Ovary (tissue), 7 donors: ENCODE measurements at regions not wholly inside any gene's neighbourhood (a gene's known extent, or its start where the extent isn't known, plus 50 kb on each side); places are given as distances from the start of the nearest gene placed in this dataset.

Experiments
- DNase-seq, 5 donors: peaks; one replicate each; pipeline ENCODE4 v3.0.0-alpha.2; 2019 to 2020
- H3K27ac ChIP-seq, 2 donors: fragments of 200-600 bp; one replicate each; pipeline versions ENCODE4 v1.5.1 to v1.8.0; 2019 to 2022
- H3K27me3 ChIP-seq: fragments of 200-600 bp; one replicate; pipeline ENCODE4 v1.8.0; 2022
- H3K36me3 ChIP-seq: fragments of 200-600 bp; sonication (generic); one replicate; pipeline ENCODE4 v1.5.1; 2019
- H3K4me1 ChIP-seq: one replicate; pipeline ENCODE4 v1.8.1; 2013; ENCODE audit warnings: mild to moderate bottlenecking, moderate library complexity; ENCODE audit not compliant: insufficient read depth
- H3K4me3 ChIP-seq: fragments of 200-600 bp; sonication (generic); one replicate; pipeline ENCODE4 v1.5.1; 2017
- H3K9me3 ChIP-seq, 2 donors: fragments of 200-600 bp in 1 of 2; sonication (generic) in 1 of 2; one replicate each; pipeline versions ENCODE4 v1.5.1 to v1.8.1; 2013 to 2019; ENCODE audit warnings: mild to moderate bottlenecking in 1 of 2, moderate library complexity in 1 of 2
- EP300 ChIP-seq: sonication (generic); formaldehyde crosslinking; IDR thresholded peaks from one replicate; pipeline ENCODE4 v1.6.1; 2017; ENCODE audit warnings: antibody characterized with exemption
- POLR2A ChIP-seq: fragments of 450-650 bp; IDR thresholded peaks from one replicate; pipeline ENCODE4 v1.6.1; 2017; ENCODE audit warnings: antibody characterized with exemption, mild to moderate bottlenecking, moderate library complexity
- WGBS, 3 donors: extraction: QIAGEN DNeasy Blood & Tissue Kit in 1 of 3; methylation state at CpG; one replicate each; pipeline versions ENCODE4 v1.1.5 to v1.1.7; 2013 to 2017; 5-methylcytosine and 5-hydroxymethylcytosine counted together
- intact Hi-C, 4 donors: fragments of 100-400 bp; cut with DNase I; formaldehyde crosslinking; loops; one replicate each; pipeline versions ENCODE4 v1.11.0 to v1.15.1; 2022 to 2023
- TF ChIP-seq, protein P1 (sequence below), 3 donors: fragments of 450-650 bp in 2 of 3; fragments of 200-600 bp in 1 of 3; IDR thresholded peaks; one replicate each; pipeline versions ENCODE4 v1.5.1 to v1.8.0; 2016 to 2022; ENCODE audit warnings: antibody characterized with exemption in 3 of 3, mild to moderate bottlenecking in 1 of 3
- donor health status: DM: no; HTN: no; CAD: no; lungs with moderate emphysema.
- donor health status: DM: no; HTN: no; CAD: no.
- donor health status: Bipolar disorder and iron deficiency.
- donor health status: DM: no; HTN: no; CAD: no.
- donor health status: DM: yes; HTN: yes; CAD: no.

DNA sequence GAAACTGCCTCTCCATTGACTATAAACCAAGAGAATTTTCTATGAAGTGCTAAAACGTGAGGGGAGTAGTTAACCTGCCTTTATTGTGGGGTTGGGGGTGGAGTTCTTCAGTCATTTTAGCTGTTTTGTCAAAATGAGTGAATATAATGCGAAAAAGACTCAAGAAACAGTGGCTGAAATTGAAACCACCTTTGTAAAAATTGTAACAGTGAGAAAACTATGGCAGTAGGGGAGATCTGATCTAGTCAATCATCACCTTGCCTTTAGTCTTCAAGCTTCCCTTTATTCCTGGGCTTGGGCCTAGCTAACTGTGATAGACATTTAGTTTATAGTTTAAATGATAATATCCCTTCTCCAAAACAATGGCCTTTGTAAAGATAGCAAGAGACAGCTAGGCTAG lies 1927.3 kb downstream of the STIM2 start:
- no peak for DNase-seq
- intact Hi-C loops: no loop called here
- Histone ChIP-seq H3K4me1 (no peaks in the 10 kb centered on the region), H3K27ac (no peak overlapping the region), H3K9me3 (no peaks in the 10 kb centered on the region), H3K36me3 (no peaks in the 10 kb centered on the region), H3K27me3 (no peaks in the 10 kb centered on the region), H3K4me3 (no peak overlapping the region)
- no peak for TF ChIP-seq POLR2A
- TF ChIP-seq, protein P1, sequence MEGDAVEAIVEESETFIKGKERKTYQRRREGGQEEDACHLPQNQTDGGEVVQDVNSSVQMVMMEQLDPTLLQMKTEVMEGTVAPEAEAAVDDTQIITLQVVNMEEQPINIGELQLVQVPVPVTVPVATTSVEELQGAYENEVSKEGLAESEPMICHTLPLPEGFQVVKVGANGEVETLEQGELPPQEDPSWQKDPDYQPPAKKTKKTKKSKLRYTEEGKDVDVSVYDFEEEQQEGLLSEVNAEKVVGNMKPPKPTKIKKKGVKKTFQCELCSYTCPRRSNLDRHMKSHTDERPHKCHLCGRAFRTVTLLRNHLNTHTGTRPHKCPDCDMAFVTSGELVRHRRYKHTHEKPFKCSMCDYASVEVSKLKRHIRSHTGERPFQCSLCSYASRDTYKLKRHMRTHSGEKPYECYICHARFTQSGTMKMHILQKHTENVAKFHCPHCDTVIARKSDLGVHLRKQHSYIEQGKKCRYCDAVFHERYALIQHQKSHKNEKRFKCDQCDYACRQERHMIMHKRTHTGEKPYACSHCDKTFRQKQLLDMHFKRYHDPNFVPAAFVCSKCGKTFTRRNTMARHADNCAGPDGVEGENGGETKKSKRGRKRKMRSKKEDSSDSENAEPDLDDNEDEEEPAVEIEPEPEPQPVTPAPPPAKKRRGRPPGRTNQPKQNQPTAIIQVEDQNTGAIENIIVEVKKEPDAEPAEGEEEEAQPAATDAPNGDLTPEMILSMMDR (IDR thresholded peaks at IDR 0.05): no peak
- TF ChIP-seq EP300: no peak
- WGBS, 3 donors: 68 to 78% (median 74%) methylated on average over 2 of the region's 2 CpGs

DNA sequence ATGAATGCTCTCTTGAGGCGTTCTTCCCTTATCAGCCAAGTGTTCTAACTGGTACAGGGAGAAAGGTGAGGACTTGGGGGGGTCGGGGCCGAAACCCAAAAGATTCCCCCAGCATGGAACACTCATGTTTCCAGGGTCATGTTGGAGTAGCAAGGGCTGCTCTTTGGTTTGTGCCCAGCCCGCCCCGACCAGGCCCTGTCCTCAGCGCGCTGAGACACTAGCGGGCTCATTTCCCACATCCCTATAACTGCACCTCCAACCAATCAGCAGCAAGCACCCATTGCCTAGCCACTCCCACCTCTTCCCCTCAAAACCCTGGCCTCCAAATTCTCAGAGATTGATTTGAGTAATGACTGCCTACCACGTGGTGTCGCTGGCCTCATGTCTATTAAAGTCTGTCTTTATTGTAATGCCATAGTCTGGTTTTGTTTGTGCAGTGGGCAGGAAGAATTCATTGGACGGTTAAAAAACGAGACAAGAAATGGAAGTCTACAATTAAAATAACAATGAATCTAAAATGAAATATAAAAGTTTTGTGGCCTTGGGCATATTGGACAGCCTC lies 1928.4 kb downstream of the STIM2 start:
- no peak for TF ChIP-seq POLR2A
- TF ChIP-seq EP300: no peak
- TF ChIP-seq, protein P1 (IDR thresholded peaks at IDR 0.05): no peak
- DNase-seq: no peak
- 94 to 95% (median 94%) methylated on average over 12 of the region's 12 CpGs for WGBS, 3 donors

DNA sequence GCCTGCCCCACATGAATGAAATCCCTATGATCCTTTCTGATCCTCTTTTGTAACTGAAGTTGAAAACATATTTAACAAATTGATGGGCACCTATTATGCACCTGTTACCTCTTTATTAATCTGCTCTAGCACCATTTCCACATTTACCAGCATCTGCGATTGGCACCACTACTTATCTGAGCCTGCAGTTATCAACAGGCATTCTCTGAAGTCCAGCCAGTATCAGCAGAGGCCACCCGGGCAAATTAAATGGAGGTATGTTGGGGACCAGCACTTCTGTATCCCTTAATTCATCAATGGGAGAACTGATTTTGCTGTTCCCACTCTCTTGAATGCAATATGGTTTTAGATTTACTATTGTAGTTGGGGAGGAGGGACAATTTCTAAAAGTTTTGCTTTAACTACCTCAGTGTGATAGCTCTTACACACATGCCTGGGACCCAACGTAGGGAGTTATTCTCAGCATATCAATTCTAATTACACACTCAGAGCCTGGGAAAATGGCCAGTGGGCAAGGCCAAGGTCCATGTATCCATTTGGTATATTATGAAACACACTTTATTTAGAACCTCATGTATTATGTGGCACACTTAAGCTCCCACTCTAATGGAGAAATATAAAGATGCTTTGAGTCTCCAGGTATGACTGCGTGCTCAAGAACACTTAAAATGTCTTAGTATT lies 1927.1 kb upstream of the PCDH7 start:
- H3K4me3 ChIP-seq: no peak overlapping the region
- intact Hi-C loops: loop anchor here in 1 of 4 donors (5.0 kb wide), 1 partner anchor 979 kb away; no protein-coding TSS in a partner anchor
- no peaks in the 10 kb centered on the region for H3K9me3 ChIP-seq
- no peaks in the 10 kb centered on the region for H3K4me1 ChIP-seq
- no peak for DNase-seq
- TF ChIP-seq EP300 (no peak), POLR2A (no peak)
- TF ChIP-seq, protein P1 (IDR thresholded peaks at IDR 0.05): no peak
- H3K36me3 ChIP-seq: no peaks in the 10 kb centered on the region
- no peak overlapping the region for H3K27ac ChIP-seq
- no peaks in the 10 kb centered on the region for H3K27me3 ChIP-seq
- 52 to 71% (median 68%) methylated on average over 4 of the region's 4 CpGs for WGBS, 3 donors

More for the DNA sequence above, 1928.4 kb downstream of the STIM2 start:
- Histone ChIP-seq H3K36me3 (no peaks in the 10 kb centered on the region), H3K4me1 (no peaks in the 10 kb centered on the region), H3K27me3 (no peaks in the 10 kb centered on the region), H3K4me3 (no peak overlapping the region), H3K9me3 (no peaks in the 10 kb centered on the region), H3K27ac (no peak overlapping the region)
- intact Hi-C loops: no loop called here

DNA sequence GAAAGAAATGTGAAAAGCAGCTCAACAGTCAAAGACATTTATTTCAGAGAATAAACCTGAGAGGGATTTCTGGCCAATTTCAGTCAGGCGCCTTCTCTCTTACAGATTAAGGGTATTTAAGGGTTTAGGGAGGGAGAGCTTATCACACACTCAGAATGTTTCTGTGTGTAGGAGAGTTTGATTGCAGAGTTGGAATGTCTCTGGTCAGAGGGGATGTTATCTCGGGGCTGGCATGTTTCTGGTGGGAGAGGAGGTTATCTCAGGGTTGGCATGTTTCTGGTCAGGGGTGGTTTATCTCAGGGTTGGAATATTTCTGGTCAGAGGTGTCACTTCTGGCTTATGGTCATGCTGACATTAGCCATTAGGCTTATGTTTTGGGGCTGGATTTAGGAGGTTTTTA lies 1920.5 kb upstream of the PCDH7 start:
- 11 to 27% (median 24%) methylated on average over 2 of the region's 2 CpGs for WGBS, 3 donors
- H3K9me3 ChIP-seq: no peaks in the 10 kb centered on the region
- TF ChIP-seq, protein P1 (IDR thresholded peaks at IDR 0.05): no peak
- TF ChIP-seq POLR2A: no peak
- no peak for TF ChIP-seq EP300
- intact Hi-C loops: no loop called here
- no peaks in the 10 kb centered on the region for H3K36me3 ChIP-seq
- H3K27ac ChIP-seq: no peak overlapping the region
- H3K4me1 ChIP-seq: no peaks in the 10 kb centered on the region
- no peak for DNase-seq
- H3K4me3 ChIP-seq: no peak overlapping the region
- no peaks in the 10 kb centered on the region for H3K27me3 ChIP-seq
